IPS-18a (cell line): ENCODE measurements at regions not wholly inside any gene's neighbourhood (a gene's known extent, or its start where the extent isn't known, plus 50 kb on each side); places are given as distances from the start of the nearest gene placed in this dataset.
"Not testable (repeated sequence)": the region's sequence is repeated elsewhere in the genome, so short reads cannot be mapped to it uniquely, and the experiment has no call there.

Source experiments
- H3K27ac ChIP-seq: one replicate; pipeline ENCODE4 v1.5.1; 2013; ENCODE audit warnings: low read length
- H3K27me3 ChIP-seq: one replicate; pipeline ENCODE4 v1.6.1; 2013; ENCODE audit warnings: mild to moderate bottlenecking, low read length; ENCODE audit not compliant: control insufficient read depth, insufficient read depth
- H3K36me3 ChIP-seq: one replicate; pipeline ENCODE4 v1.6.1; 2013; ENCODE audit warnings: low read depth, low read length; ENCODE audit not compliant: control insufficient read depth
- H3K4me1 ChIP-seq: one replicate; pipeline ENCODE4 v1.6.1; 2013; ENCODE audit warnings: low read depth, low read length; ENCODE audit not compliant: control insufficient read depth
- H3K4me3 ChIP-seq: one replicate; pipeline ENCODE4 v1.5.1; 2013; ENCODE audit warnings: low read length
- H3K9ac ChIP-seq: one replicate; pipeline ENCODE4 v1.6.1; 2013; ENCODE audit warnings: mild to moderate bottlenecking, low read length, moderate library complexity
- H3K9me3 ChIP-seq: one replicate; pipeline ENCODE4 v1.6.1; 2013; ENCODE audit warnings: low read depth, low read length; ENCODE audit not compliant: control insufficient read depth

DNA sequence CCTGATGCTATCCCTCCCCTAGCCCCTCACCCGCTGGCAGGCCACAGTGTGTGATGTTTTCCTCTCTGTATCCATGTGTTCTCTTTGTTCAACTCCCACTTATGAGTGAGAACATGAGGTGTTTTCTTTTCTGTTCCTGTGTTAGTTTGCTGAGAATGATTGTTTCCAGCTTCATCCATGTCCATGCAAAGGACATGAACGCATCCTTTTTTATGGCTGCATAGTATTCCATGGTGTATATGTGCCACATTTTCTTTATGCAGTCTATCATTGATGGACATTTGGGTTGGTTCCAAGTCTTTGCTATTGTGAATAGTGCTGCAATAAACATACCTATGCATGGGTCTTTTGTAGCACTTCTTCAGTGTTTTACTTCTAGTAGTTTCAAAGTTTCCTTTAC, 171.8 kb upstream of the MMADHC start:
- H3K27ac ChIP-seq = not testable (repeated sequence)

DNA sequence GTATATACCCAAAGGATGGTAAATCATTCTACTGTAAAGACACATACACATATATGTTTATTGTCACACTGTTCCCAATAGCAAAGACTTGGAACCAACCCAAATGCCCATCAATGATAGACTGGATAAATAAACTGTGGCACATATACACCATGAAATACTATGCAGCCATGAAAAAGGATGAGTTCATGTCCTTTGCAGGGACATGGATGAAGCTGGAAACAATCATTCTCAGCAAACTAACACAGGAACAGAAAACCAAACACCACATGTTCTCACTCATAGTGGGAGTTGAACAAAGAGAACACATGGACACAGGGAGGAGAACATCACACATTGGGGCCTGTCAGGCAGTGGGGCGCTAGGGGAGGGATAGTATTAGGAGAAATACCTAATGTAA, 167.1 kb upstream of the MMADHC start:
- not testable (repeated sequence) for H3K36me3 ChIP-seq, H3K4me3 ChIP-seq, H3K9me3 ChIP-seq, H3K27me3 ChIP-seq, H3K27ac ChIP-seq, H3K9ac ChIP-seq, H3K4me1 ChIP-seq

More for the DNA sequence above, 171.8 kb upstream of the MMADHC start:
- not testable (repeated sequence) for H3K4me3 ChIP-seq, H3K4me1 ChIP-seq, H3K27me3 ChIP-seq, H3K9me3 ChIP-seq, H3K9ac ChIP-seq, H3K36me3 ChIP-seq

DNA sequence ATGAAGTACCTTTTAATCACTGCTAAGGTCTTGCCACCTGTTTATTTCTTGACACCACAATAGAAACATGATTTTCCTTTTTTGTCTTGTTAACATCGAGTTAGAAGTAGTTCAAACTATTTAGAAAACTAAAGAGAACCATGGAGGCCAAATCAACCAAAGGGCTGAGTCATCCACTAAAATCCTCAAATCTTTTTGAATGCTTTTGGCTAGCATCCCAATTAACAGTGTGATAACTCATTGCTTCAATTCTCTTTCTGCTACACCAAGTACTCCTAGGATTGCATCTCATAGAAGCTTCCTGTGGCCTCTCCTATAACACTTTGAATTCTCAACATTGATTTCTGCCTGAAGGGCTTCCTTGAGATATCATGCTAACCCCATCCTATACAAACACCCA, 159.9 kb upstream of the MMADHC start:
- H3K36me3 ChIP-seq = no peaks in the 10 kb centered on the region
- H3K4me3 ChIP-seq = no peak overlapping the region
- H3K9ac ChIP-seq = no peak overlapping the region
- H3K9me3 ChIP-seq = no peaks in the 10 kb centered on the region
- no peaks in the 10 kb centered on the region for H3K27me3 ChIP-seq
- H3K4me1 ChIP-seq = no peaks in the 10 kb centered on the region
- no peak overlapping the region for H3K27ac ChIP-seq

DNA sequence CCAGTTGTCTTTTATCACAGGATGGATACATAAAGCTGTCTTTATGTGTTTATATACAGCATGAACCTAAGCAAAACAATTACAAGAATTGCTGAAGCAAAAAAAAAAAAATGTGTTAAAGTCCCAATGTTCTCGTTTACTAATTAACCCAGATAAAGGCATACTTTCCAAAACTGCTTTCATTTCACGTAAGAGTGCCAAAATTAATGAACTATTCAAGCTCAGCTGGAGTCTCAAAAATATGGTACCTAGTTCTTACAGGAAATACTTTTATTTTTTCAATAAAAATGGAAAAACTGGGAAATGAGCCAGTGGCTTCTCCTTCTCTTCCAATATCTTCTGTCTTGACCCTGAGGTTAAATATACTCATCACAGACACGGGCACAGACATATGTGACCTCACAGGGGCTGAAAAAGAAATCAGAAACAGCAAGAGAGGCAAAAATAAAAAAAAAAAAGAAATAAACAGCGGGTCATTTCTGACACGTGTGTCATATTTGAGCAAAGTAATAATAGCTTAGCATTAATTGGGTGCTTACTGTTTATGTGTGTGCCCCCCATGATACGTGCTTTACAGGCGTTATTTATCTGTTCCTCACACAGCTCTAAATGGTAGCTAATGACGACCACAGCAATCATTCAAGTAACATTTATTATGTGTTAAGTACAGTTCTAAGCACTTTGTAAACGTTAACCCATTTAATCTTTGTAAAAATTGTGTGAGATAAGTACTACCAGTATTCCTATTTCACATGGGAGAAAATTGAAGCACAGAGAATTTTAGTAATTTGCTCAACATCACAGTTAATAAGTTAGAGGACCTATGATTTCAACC, 158.0 kb upstream of the MMADHC start:
- H3K36me3 ChIP-seq = no peaks in the 10 kb centered on the region
- H3K4me1 ChIP-seq = no peaks in the 10 kb centered on the region
- no peak overlapping the region for H3K4me3 ChIP-seq
- no peaks in the 10 kb centered on the region for H3K9me3 ChIP-seq
- no peaks in the 10 kb centered on the region for H3K27me3 ChIP-seq
- no peak overlapping the region for H3K27ac ChIP-seq
- H3K9ac ChIP-seq = no peak overlapping the region

DNA sequence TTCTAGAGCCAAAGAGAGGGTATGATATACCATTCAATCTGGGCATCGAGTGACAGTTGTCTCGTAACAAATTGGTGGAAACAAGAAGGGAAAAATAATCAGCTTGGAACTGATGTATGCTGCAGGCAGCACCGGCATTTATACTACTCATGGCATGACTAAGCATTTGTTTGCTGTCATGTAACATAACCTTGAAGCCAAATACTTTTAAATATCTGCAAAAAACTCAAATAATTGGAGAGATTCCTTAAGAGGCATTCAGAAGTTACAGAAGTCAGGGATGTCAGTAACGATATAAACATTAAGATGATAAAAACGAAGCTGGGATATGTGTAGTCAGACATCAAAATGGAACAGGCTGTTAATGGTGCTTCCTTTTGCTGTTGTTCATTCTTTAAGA, 157.3 kb upstream of the MMADHC start:
- H3K27ac ChIP-seq = no peak overlapping the region
- H3K27me3 ChIP-seq = no peaks in the 10 kb centered on the region
- H3K9ac ChIP-seq = no peak overlapping the region
- H3K4me1 ChIP-seq = no peaks in the 10 kb centered on the region
- H3K4me3 ChIP-seq = no peak overlapping the region
- H3K36me3 ChIP-seq = no peaks in the 10 kb centered on the region
- no peaks in the 10 kb centered on the region for H3K9me3 ChIP-seq

DNA sequence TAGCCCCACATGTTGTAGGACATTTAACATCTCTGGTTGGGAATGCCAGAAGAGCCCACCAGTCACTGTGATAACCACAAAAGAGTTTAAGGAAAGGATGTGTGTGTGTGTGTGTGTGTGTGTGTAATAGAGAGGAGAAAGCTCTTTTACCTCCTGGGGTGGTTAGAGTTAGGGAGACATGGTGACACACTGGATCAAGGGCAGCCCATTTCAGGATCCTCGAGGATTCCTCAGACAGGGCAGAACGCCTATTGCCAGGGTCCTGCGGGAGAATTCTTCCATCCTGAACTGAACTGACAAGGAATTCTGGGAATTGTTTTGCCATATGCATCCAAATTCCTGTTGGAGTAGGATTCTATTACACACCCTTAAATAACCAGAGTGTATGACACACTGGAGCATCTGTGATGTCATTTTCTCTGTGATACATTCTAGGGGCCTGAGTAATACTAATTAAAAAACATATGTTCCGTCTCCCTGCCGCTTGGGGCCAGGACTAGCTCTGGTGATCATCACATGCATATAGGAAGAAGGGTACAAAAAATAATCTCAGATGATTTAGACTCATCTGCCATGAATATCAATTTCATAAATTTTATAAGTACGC, 156.4 kb upstream of the MMADHC start:
- Histone ChIP-seq H3K4me3 (no peak overlapping the region), H3K36me3 (no peaks in the 10 kb centered on the region), H3K9me3 (no peaks in the 10 kb centered on the region), H3K9ac (no peak overlapping the region), H3K27ac (no peak overlapping the region), H3K4me1 (no peaks in the 10 kb centered on the region), H3K27me3 (no peaks in the 10 kb centered on the region)

DNA sequence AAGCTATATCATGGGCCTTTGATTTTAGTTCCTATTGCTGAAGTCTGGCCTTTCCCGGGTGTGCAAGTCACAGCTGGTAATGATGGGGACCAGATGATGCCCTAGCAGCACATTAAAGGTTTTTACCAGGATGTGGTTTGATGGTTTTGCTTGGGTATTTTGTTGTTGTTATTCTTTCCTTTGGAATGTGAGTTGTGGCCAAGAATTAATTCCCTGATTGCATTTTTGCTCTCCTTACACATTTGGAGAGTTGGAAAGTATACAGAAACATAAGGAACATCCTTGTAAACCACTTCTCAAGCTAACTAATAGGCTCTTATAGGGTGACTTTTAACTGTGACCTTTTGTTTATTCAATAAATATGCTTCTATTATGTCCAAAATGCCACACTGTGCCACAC, 154.1 kb upstream of the MMADHC start:
- Histone ChIP-seq H3K4me1 (no peaks in the 10 kb centered on the region), H3K27ac (no peak overlapping the region)

DNA sequence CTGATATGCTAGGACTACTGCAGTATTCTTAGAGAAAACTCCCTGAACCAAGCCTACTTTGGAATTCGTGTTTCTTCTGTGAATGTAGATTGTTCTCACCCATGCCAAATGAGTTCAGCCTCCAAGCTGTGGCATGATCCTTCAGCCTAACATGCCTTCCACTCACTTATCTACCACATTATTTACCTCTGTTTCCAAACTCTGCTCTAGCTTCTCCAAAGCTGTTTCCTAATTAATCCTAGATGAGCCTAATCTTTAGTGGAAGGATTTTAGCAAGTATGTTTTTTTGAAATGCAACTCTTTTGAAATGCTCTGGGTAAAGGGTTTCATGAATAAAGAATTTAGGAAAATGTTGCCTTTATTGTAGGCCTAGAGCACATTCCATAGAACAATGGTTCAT, 152.9 kb upstream of the MMADHC start:
- H3K4me3 ChIP-seq = no peak overlapping the region
- no peak overlapping the region for H3K9ac ChIP-seq
- no peak overlapping the region for H3K27ac ChIP-seq
- no peaks in the 10 kb centered on the region for H3K4me1 ChIP-seq
- H3K27me3 ChIP-seq = no peaks in the 10 kb centered on the region
- no peaks in the 10 kb centered on the region for H3K36me3 ChIP-seq
- H3K9me3 ChIP-seq = no peaks in the 10 kb centered on the region

More for the DNA sequence above, 154.1 kb upstream of the MMADHC start:
- H3K36me3 ChIP-seq = no peaks in the 10 kb centered on the region
- H3K27me3 ChIP-seq = no peaks in the 10 kb centered on the region
- H3K9ac ChIP-seq = no peak overlapping the region
- H3K4me3 ChIP-seq = no peak overlapping the region
- no peaks in the 10 kb centered on the region for H3K9me3 ChIP-seq

DNA sequence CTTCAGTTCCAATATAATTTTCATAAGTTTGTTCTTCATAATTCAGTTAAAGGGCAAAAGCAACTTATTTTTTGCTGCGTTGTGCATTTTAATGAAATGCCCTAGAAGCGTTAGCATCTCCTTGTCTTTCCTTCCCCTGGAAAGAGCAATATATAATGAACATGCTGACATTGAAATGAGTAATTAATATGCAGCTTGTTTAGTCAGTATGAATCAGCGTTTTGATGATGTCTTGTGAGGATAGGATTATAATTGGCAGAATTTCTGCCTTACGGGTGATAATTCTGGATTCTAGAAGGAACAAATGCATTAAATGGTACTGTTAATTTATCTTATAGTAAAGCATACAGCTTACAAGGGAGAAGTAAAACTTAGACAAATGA, 152.3 kb upstream of the MMADHC start:
- Histone ChIP-seq H3K4me3 (no peak overlapping the region), H3K9me3 (no peaks in the 10 kb centered on the region), H3K27ac (no peak overlapping the region), H3K36me3 (no peaks in the 10 kb centered on the region), H3K9ac (no peak overlapping the region), H3K27me3 (no peaks in the 10 kb centered on the region), H3K4me1 (no peaks in the 10 kb centered on the region)

DNA sequence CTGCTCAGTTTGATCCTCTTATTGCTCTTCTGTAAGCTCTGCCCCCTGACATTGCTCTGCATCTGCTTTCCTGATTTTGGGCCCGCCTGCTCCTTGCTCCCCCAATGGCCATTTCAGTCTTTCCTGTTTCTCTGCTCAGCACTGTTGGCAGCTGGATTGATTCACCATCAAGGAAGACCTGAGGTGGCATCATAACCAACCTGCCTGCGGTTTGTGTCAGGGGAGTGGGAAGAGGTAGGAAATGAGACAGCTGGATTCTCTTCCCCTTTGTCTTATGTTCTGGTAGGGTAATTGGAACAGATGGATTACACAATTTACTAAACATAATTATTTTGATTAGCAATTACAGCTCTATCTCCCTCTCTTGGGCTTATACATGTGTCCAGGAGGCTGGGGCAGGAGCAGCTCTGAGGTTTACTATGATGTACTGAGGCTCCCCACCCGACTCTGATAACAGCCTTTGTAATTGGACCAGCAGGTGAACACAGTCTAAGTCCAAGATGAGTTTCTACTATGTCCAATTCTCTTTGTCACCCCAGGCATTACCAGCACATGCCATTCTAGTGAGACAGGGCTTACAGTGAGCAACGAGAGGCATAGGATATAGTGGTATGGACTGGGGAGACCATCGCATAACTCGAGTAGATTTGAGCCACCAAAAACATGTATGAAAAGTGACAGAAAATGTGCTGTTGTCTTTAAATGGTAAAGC, 151.8 kb upstream of the MMADHC start:
- H3K27ac ChIP-seq = no peak overlapping the region
- no peak overlapping the region for H3K9ac ChIP-seq
- H3K9me3 ChIP-seq = no peaks in the 10 kb centered on the region
- no peak overlapping the region for H3K4me3 ChIP-seq
- H3K27me3 ChIP-seq = no peaks in the 10 kb centered on the region
- no peaks in the 10 kb centered on the region for H3K4me1 ChIP-seq
- H3K36me3 ChIP-seq = no peaks in the 10 kb centered on the region

DNA sequence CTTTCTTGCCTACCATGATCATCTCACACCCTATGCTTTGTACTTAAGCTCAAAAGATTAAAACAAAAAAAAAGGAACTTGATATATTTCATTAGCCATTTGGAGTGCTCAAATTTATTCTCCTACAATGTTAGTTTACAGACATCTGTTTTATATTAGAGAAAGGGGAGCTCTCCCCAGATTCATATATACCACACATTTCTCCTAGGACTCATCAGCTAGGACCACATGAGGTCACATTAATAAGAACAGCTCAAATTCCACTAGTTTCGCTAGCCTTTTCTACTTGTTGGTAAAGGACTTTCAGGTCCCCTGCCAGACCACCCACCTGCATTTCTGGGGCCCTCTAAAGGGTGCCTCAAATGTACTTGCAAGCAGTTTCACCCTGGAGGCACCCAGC, 151.2 kb upstream of the MMADHC start:
- Histone ChIP-seq H3K9me3 (no peaks in the 10 kb centered on the region), H3K27me3 (no peaks in the 10 kb centered on the region), H3K27ac (no peak overlapping the region), H3K9ac (no peak overlapping the region), H3K4me3 (no peak overlapping the region), H3K4me1 (no peaks in the 10 kb centered on the region), H3K36me3 (no peaks in the 10 kb centered on the region)
